VCaP (cell line): ENCODE measurements at regions not wholly inside any gene's neighbourhood (a gene's known extent, or its start where the extent isn't known, plus 50 kb on each side); places are given as distances from the start of the nearest gene placed in this dataset.
A peak's percentile ranks its signal among the peaks of the same experiment; 100 is the strongest.

ENCODE experiments used
- H3K27ac ChIP-seq: fragments of 450-650 bp; 2 replicates; pipeline ENCODE4 v1.5.1; 2017
- TF ChIP-seq, protein P1 (sequence below): fragments of 450-650 bp; conservative IDR thresholded peaks from 2 replicates; pipeline ENCODE4 v1.5.1; 2017; ENCODE audit warnings: mild to moderate bottlenecking, moderate library complexity

DNA sequence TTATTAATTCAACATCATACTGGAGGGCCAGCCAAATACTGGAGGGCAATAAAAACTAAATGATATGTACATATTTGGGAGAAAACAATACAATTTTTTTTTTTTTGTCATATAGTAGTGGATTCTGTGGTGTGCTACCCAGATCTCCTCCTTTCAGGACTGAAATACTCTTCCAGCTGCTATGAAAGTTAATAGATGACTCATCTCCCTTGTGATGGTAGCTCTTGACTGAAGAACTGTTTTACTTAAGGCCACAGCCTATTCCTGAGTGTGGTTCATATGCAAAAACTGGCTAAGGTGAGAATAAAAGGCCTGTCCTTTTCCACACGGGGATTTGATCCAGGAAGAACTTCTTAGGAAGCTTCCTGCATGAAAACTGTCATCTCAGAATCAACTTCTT, 307.9 kb downstream of the HLX start:
- TF ChIP-seq, protein P1, sequence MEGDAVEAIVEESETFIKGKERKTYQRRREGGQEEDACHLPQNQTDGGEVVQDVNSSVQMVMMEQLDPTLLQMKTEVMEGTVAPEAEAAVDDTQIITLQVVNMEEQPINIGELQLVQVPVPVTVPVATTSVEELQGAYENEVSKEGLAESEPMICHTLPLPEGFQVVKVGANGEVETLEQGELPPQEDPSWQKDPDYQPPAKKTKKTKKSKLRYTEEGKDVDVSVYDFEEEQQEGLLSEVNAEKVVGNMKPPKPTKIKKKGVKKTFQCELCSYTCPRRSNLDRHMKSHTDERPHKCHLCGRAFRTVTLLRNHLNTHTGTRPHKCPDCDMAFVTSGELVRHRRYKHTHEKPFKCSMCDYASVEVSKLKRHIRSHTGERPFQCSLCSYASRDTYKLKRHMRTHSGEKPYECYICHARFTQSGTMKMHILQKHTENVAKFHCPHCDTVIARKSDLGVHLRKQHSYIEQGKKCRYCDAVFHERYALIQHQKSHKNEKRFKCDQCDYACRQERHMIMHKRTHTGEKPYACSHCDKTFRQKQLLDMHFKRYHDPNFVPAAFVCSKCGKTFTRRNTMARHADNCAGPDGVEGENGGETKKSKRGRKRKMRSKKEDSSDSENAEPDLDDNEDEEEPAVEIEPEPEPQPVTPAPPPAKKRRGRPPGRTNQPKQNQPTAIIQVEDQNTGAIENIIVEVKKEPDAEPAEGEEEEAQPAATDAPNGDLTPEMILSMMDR = no peak
- H3K27ac ChIP-seq = no peak overlapping the region

DNA sequence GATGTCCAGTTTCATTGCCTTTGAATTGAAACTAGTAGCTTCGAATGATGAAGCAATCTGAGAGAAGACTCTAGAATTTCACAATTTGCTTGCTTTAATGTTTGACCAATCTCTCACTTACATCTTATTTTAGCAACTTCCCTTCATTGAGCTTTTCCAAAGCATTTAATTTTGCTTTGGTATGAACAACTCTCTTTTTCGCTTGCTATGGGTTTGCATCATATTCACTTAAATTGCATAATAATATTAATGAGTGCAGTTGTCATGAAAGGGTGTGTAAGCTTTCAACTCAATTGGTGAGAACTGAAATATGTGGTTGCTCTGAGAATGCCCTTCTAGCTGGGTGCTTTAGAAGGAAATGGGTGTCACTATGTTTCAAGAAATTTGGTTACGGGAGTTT, 309.2 kb downstream of the HLX start:
- H3K27ac ChIP-seq = no peak overlapping the region
- TF ChIP-seq, protein P1 = no peak

DNA sequence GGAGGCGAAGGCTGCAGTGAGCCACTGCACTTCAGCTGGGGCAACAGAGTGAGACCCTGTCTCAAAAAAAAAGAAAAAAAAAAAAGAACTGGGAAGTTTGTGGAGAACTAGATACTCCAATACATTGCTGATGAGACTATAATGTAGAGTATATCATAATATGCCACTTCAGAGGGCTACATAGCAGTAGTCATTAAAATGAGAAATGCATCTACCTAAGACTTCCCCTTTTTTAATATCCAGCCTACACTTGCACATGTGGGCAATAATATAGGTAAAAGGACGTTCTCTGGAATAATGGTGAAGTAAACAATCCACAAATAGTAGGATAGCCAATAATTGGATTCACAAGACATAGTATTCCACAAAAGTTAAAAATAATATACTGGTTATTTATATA, 311.0 kb downstream of the HLX start:
- no peak overlapping the region for H3K27ac ChIP-seq
- TF ChIP-seq, protein P1 = no peak

DNA sequence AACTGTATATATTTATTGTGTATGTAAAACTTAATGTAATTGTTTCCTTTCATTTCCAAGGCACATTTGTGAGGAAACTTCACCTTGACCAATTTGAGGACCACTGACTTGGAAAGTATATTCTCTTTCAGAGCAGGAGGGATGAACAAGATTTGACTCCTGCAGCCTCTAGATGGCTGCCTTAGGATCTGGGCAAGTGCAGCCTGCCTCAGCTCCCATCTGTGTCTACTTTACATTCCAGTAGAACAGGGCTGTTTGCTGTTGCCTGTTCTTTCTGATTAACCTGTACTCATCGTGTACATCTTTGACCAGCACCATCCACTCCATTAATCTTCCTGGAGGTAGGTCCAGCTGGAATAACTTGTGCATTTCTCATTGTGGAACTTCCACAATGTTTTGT, 312.8 kb downstream of the HLX start:
- no peak overlapping the region for H3K27ac ChIP-seq

DNA sequence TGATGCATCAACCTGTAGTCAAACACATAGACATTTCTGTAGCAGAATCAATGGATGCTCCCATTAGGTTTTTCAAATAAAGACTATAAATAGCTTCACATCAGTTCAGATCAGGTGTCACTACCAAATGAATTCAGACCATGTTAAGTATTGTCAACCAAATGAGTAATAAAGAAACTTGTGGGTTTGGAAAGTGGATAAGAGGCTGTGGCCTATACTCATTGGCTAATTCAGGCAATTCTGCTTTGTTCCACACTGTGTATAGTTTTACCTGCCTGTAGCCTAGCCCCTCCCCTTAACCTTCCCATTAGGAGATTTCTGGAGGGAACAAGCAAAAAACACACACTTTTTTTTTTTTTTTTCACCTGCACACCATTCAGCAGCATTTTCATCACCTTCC, 321.2 kb downstream of the HLX start:
- TF ChIP-seq, protein P1 = no peak
- H3K27ac ChIP-seq = no peak overlapping the region

More for the DNA sequence above, 312.8 kb downstream of the HLX start:
- TF ChIP-seq, protein P1 = peak; percentile 13; the same call in 1 of the 2 replicates

DNA sequence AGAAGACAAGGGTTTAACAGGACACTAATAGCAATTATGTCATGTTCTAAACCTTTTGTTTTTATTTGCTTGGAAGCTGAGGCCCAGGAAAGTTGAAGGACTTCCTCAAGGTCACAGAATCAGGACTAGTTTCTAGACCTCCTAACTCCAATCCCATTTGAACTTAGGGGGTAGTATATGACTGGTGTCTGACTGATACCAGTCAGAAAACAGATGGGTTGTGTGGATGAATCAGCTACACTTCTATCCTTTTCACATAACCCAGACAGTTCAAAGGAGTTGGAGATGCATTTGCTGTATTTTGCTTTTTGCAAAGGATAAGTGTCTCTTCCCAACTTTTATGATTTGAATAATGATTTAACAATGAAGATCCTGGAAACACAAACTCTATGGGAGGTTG, 322.5 kb downstream of the HLX start:
- TF ChIP-seq, protein P1 = no peak

DNA sequence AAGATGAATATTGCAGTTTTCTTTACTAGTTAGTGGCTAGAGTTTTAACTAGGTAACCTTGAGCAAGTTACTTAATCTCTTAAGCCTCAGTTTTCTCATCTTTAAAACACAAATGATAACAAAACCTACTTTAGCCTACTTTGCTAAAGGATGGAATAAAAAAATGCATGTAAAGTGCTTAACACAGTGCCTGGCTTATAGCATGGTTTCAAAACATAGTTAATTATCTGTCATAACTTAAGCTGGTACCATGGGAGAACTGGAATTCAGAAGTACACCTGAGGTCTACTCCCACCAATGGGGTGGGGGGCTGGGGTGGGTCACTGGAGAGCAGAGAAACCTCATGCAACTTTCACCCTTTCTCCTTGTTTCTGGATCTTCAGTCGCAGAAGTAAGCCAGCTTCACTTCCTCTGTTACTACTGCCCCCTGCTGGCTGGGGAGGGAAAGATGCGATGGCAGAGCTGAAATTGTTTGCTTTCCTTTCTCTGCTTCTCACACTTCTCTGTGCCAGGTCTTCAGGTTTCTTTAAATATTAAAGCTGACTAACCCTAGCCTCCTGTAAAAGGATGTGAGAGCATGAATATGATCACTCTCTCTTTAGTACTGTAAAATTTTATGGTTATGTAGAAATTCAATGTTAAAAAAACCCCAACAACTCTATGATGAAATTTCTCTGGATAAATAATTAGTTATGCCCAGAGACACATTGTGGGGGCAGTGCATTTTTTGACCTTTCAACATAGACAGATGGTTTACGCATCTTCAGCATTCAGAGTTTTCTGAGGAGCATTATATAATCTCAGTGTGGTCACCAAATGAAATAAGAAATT, 324.2 kb downstream of the HLX start:
- H3K27ac ChIP-seq = peak overlapping the region; percentile 71
- TF ChIP-seq, protein P1 = peak; percentile 81

More for the DNA sequence above, 322.5 kb downstream of the HLX start:
- H3K27ac ChIP-seq = no peak overlapping the region
